Spinal cord (tissue), 9 donors: ENCODE measurements at regions not wholly inside any gene's neighbourhood (a gene's known extent, or its start where the extent isn't known, plus 50 kb on each side); places are given as distances from the start of the nearest gene placed in this dataset.

Experiments
- DNase-seq, 6 donors: peaks; one replicate each; pipeline versions ENCODE4 v3.0.0 to v3.0.0-alpha.2; 2013 to 2015; ENCODE audit warnings: low spot score in 6 of 6, low read depth in 4 of 6
- H3K27ac ChIP-seq: one replicate; pipeline ENCODE4 v1.5.1; 2013; ENCODE audit warnings: low read depth, low read length, control low read depth
- H3K27me3 ChIP-seq: one replicate; pipeline ENCODE4 v1.6.1; 2013; ENCODE audit warnings: low read length; ENCODE audit not compliant: control insufficient read depth, insufficient read depth
- H3K36me3 ChIP-seq: one replicate; pipeline ENCODE4 v1.6.1; 2013; ENCODE audit warnings: low read length; ENCODE audit not compliant: control insufficient read depth, insufficient read depth
- H3K4me1 ChIP-seq: one replicate; pipeline ENCODE4 v1.6.1; 2013; ENCODE audit warnings: low read length; ENCODE audit not compliant: control insufficient read depth, insufficient read depth
- H3K4me3 ChIP-seq: one replicate; pipeline ENCODE4 v1.5.1; 2013; ENCODE audit warnings: low read depth, low read length, control low read depth
- H3K9me3 ChIP-seq: one replicate; pipeline ENCODE4 v1.6.1; 2013; ENCODE audit warnings: low read length; ENCODE audit not compliant: control insufficient read depth, insufficient read depth
- WGBS: methylation state at CpG from one replicate; pipeline ENCODE4 v1.1.5; 2013; ENCODE audit warnings: missing lambda C conversion rate; ENCODE audit not compliant: insufficient coverage; 5-methylcytosine and 5-hydroxymethylcytosine counted together
- donor health status: healthy.

- no peaks in the 10 kb centered on the region for H3K4me1 ChIP-seq
Observed at GRCh38 chr11:95577716-95578460, 211.7 kb downstream of the FAM76B start.

GRCh38 chr11:95576146-95576845 is 213.3 kb downstream of the FAM76B start:
- H3K4me3 ChIP-seq = no peak overlapping the region
- peak in 1 of 6 donors; percentile 36 for DNase-seq
- 81% methylated on average over 2 of the region's 5 CpGs for WGBS
- H3K27me3 ChIP-seq = no peaks in the 10 kb centered on the region
- H3K9me3 ChIP-seq = no peaks in the 10 kb centered on the region
- no peaks in the 10 kb centered on the region for H3K4me1 ChIP-seq
- no peaks in the 10 kb centered on the region for H3K36me3 ChIP-seq
- peak overlapping the region; percentile 8 for H3K27ac ChIP-seq

More at GRCh38 chr11:95577716-95578460, 211.7 kb downstream of the FAM76B start:
- WGBS = 88% methylated on average over 1 of the region's 2 CpGs
- DNase-seq = no peak
- Histone ChIP-seq H3K4me3 (no peak overlapping the region), H3K27ac (no peak overlapping the region), H3K9me3 (no peaks in the 10 kb centered on the region), H3K27me3 (no peaks in the 10 kb centered on the region), H3K36me3 (no peaks in the 10 kb centered on the region)

- Histone ChIP-seq H3K27ac (peak overlapping the region; percentile 8), H3K36me3 (no peaks in the 10 kb centered on the region), H3K4me1 (no peaks in the 10 kb centered on the region), H3K27me3 (no peaks in the 10 kb centered on the region), H3K9me3 (no peaks in the 10 kb centered on the region), H3K4me3 (no peak overlapping the region)
- DNase-seq = peak in 1 of 6 donors; percentile 60
- no CpG with 5 or more reads among the region's 2 CpGs for WGBS
Observed at GRCh38 chr11:95575517-95575916, 214.1 kb downstream of the FAM76B start.

- WGBS = no CpG with 5 or more reads among the region's 2 CpGs
- no peaks in the 10 kb centered on the region for H3K36me3 ChIP-seq
- no peaks in the 10 kb centered on the region for H3K4me1 ChIP-seq
- no peak overlapping the region for H3K27ac ChIP-seq
- H3K27me3 ChIP-seq = no peaks in the 10 kb centered on the region
- H3K4me3 ChIP-seq = no peak overlapping the region
- peak in 1 of 6 donors; percentile 7 for DNase-seq
- no peaks in the 10 kb centered on the region for H3K9me3 ChIP-seq
Observed at GRCh38 chr11:95571718-95572260, 217.8 kb downstream of the FAM76B start.

GRCh38 chr11:95570845-95571244 is 218.7 kb downstream of the FAM76B start:
- no CpG with 5 or more reads among the region's 2 CpGs for WGBS
- H3K9me3 ChIP-seq = no peaks in the 10 kb centered on the region
- no peaks in the 10 kb centered on the region for H3K27me3 ChIP-seq
- H3K27ac ChIP-seq = no peak overlapping the region
- no peaks in the 10 kb centered on the region for H3K4me1 ChIP-seq
- DNase-seq = no peak
- H3K4me3 ChIP-seq = no peak overlapping the region
- no peaks in the 10 kb centered on the region for H3K36me3 ChIP-seq

GRCh38 chr11:95569207-95569606 is 220.4 kb downstream of the FAM76B start:
- H3K4me1 ChIP-seq = peaks cover 7% of the 10 kb centered on the region
- WGBS = 86% methylated on average over 1 of the region's 2 CpGs
- no peaks in the 10 kb centered on the region for H3K36me3 ChIP-seq
- H3K4me3 ChIP-seq = no peak overlapping the region
- H3K9me3 ChIP-seq = no peaks in the 10 kb centered on the region
- no peaks in the 10 kb centered on the region for H3K27me3 ChIP-seq
- no peak overlapping the region for H3K27ac ChIP-seq
- no peak for DNase-seq

GRCh38 chr11:95568281-95568680 is 221.3 kb downstream of the FAM76B start:
- Histone ChIP-seq H3K4me3 (no peak overlapping the region), H3K27ac (no peak overlapping the region), H3K36me3 (no peaks in the 10 kb centered on the region), H3K4me1 (peaks cover 7% of the 10 kb centered on the region), H3K9me3 (no peaks in the 10 kb centered on the region), H3K27me3 (no peaks in the 10 kb centered on the region)
- 80% methylated on average over 1 of the region's 1 CpG for WGBS
- no peak for DNase-seq

GRCh38 chr11:95567685-95568084 is 221.9 kb downstream of the FAM76B start:
- H3K4me3 ChIP-seq = no peak overlapping the region
- WGBS = no CpG with 5 or more reads among the region's 1 CpG

GRCh38 chr11:95566211-95566610 is 223.4 kb downstream of the FAM76B start:
- peak in 1 of 6 donors; percentile 39 for DNase-seq
- Histone ChIP-seq H3K4me1 (peaks cover 7% of the 10 kb centered on the region), H3K9me3 (no peaks in the 10 kb centered on the region), H3K4me3 (no peak overlapping the region), H3K36me3 (no peaks in the 10 kb centered on the region), H3K27ac (peak overlapping the region; percentile 61), H3K27me3 (no peaks in the 10 kb centered on the region)
- WGBS = no CpG with 5 or more reads among the region's 1 CpG

More at GRCh38 chr11:95567685-95568084, 221.9 kb downstream of the FAM76B start:
- DNase-seq = no peak
- no peaks in the 10 kb centered on the region for H3K36me3 ChIP-seq
- H3K4me1 ChIP-seq = peaks cover 7% of the 10 kb centered on the region
- H3K9me3 ChIP-seq = no peaks in the 10 kb centered on the region
- no peak overlapping the region for H3K27ac ChIP-seq
- H3K27me3 ChIP-seq = no peaks in the 10 kb centered on the region
